C4-2B (cell line): ENCODE measurements at regions not wholly inside any gene's neighbourhood (a gene's known extent, or its start where the extent isn't known, plus 50 kb on each side); places are given as distances from the start of the nearest gene placed in this dataset.

Experiments
- H3K27ac ChIP-seq: fragments of 450-650 bp; 2 replicates; pipeline ENCODE4 v1.5.1; 2017
- ZFX ChIP-seq: fragments of 450-650 bp; IDR thresholded peaks from 2 replicates; pipeline ENCODE4 v1.6.1; 2017
- TF ChIP-seq, protein P1 (sequence below): fragments of 450-650 bp; conservative IDR thresholded peaks from 2 replicates; pipeline ENCODE4 v1.5.1; 2017; ENCODE audit warnings: mild to moderate bottlenecking

DNA sequence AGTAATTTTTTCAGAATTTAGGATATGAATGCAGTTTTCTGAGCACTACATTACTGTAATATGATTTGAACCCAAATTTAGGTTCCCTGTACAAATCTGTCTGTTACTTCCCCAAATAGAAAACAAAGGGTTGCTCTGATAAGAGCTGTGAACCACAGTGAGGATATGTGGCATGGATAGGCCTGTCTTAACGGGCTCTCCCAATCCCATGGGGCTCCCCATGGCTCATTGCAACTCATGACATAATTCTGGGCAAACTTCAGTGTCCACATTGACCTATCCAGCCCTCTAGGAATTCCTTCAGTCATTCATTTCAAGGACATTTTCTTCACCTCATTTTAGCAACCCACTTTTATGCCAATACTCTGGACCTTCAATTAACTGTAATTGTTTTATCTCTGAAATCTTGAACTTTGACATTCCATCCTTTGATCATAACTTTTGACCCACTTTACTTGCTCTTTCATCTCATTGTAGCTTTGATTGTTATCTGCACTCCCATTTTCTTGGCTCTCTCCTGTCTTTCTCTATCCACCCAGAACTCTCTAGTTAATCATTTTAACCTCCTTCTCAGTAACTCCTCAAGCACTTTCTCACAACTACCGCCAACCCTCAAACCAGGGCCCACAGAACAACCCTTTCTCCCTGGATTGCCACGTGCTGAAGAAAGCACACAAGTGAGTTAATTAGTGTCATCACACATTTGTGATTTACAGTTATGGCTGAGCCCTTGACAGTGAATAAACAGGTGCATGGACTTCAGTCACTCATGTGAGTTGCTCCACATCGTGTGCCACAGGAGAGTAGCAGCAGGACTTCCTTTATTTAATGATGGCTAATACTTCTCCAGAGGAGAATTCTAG, 94.9 kb upstream of the AADACL2 start:
- H3K27ac ChIP-seq, result no peak overlapping the region
- no peak for TF ChIP-seq ZFX
- TF ChIP-seq, protein P1, sequence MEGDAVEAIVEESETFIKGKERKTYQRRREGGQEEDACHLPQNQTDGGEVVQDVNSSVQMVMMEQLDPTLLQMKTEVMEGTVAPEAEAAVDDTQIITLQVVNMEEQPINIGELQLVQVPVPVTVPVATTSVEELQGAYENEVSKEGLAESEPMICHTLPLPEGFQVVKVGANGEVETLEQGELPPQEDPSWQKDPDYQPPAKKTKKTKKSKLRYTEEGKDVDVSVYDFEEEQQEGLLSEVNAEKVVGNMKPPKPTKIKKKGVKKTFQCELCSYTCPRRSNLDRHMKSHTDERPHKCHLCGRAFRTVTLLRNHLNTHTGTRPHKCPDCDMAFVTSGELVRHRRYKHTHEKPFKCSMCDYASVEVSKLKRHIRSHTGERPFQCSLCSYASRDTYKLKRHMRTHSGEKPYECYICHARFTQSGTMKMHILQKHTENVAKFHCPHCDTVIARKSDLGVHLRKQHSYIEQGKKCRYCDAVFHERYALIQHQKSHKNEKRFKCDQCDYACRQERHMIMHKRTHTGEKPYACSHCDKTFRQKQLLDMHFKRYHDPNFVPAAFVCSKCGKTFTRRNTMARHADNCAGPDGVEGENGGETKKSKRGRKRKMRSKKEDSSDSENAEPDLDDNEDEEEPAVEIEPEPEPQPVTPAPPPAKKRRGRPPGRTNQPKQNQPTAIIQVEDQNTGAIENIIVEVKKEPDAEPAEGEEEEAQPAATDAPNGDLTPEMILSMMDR, result no peak

DNA sequence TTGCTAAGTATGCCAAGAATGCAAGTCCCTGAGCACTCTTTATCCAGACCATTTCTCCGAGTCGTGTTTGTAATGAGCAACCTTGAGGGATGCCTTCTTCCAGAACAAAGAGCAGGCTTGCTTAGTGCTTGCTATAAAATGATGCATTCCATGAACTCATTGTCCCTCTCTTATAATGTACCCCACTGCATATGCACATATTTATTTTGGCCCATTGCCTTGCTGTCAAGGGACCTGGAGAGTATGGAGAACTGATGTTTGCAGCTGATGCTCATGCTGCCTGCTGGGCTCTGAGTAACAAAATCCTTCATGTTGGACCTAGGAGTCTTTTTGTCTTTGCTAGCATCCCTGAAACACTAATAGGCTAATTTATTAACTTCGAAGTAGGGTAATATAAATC, 97.8 kb upstream of the AADACL2 start:
- TF ChIP-seq, protein P1, result no peak
- TF ChIP-seq ZFX, result no peak
- H3K27ac ChIP-seq, result no peak overlapping the region

DNA sequence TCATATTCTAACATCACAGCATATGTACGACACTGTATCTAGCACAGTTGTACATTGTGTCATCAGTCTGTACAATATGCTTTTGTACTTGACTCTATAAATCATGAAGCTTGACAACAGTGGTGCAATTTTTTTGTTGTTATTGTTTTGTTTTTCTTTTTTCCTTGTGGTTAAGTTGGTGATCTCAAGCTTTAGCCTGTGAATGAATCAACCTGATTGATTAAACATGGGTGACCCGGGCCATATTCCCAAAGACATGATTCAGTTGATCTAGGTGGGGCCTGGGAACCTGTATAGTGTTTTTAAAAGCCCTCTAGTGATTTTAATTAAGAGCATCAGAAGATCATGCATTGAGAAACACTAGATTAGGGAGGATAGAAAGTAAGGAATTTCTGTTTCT, 101.8 kb upstream of the AADACL2 start:
- no peak overlapping the region for H3K27ac ChIP-seq

DNA sequence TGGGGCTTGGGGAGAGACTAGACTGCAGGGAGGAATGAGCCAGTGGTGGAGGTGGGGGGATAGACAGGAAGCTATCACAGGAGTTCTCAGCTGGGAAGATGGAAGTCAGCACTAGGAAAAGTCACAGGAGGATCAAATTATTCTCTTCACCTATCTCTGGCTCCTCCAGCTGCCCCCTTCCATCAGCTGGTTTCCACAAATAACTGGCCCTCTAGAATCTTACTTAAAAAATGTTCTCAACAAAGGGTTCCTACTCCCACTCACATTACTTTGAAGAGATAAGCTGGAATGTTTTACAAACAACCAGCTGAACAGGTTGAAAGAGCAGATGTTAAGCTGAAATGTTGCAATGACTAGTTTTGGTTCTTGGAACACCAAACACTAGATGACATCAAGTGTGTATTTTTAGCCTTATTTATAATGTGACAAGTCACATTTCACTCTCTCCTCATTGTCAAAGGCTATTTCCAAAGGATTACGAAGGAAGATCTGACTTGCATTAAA, 102.7 kb upstream of the AADACL2 start:
- no peak for TF ChIP-seq ZFX
- H3K27ac ChIP-seq, result no peak overlapping the region

More for the DNA sequence above, 101.8 kb upstream of the AADACL2 start:
- TF ChIP-seq, protein P1, result no peak
- no peak for TF ChIP-seq ZFX

DNA sequence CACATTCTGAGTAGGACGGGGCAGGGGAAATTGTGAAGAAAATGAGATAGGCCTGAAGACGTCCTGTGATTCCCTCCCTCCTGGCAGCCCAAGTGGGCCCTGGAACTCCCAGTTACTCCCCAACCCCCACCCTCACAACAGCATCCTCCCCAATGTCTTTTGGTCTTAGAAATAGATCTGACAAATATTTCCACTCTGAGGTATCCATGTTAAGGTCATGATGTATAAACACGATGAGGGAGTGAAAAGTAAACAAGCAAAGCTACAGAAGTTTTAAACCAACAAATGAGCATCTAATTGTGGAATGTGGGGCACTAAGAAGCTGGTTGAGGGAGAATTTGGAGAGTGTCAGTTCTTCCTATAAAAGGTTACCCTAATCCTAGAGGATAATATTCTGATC, 103.7 kb upstream of the AADACL2 start:
- TF ChIP-seq, protein P1, result no peak
- TF ChIP-seq ZFX, result no peak
- no peak overlapping the region for H3K27ac ChIP-seq

DNA sequence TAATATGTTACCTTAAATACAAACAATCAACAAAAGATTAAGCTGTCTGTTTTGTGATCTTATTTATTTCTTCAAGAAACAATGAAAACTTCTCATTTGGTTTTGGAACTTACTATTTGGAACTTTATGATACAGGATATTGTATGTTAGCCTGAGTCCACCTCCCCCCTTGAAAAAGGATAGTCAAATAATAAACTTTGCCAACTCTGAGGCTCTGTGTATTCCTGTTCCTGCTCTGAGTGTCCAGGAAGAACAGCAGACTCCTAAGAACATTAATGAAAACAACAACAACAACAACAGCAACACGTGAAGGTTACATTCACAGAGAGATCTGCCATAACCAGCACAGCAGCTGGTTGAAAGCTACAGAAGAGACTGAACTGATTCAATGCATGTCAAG, 108.1 kb upstream of the AADACL2 start:
- H3K27ac ChIP-seq, result no peak overlapping the region
- TF ChIP-seq ZFX, result no peak
- TF ChIP-seq, protein P1, result no peak

DNA sequence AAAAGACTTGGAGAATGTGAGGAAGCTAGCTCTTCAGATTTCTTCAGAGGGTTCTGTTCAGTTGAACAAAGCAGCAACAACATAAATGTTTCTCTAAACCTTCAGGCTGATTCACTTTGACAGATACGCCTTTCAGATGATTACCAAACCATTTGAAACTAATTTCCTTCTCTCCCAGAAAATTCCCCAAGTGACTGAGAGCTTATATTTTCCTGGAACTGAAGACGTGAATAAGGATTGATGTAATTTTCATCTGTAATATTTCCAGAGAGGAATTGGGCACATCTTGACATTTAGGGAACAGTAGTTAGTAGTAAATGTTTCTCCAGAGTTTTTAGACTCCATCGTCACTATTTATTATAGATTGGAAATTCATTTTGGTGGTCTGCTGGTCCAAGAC, 108.6 kb upstream of the AADACL2 start:
- TF ChIP-seq, protein P1, result no peak
- H3K27ac ChIP-seq, result no peak overlapping the region

DNA sequence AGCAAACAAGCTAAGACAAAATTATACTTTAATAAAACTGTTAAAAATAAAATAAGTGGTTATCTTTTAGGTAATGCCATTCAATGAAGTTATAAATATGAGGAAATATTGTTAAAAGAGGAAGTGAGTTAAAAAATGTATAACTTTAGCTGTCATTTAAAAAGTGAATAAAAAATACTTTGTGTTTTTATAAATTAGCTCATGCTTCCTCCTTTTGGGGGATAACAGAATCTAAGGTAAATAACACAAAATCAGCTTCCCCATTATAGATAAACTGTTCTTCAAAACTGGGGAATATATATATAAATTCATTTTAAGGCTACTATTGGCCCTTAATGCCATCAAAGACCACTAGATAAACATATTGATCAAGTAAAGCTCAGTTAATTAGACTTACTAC, 113.7 kb upstream of the AADACL2 start:
- no peak for TF ChIP-seq ZFX
- TF ChIP-seq, protein P1, result no peak
- H3K27ac ChIP-seq, result no peak overlapping the region
